Effector CD8-positive, alpha-beta T cell (primary cell): ENCODE measurements at regions not wholly inside any gene's neighbourhood (a gene's known extent, or its start where the extent isn't known, plus 50 kb on each side); places are given as distances from the start of the nearest gene placed in this dataset.

Experiments
- DNase-seq: peaks from one replicate; lab custom pipeline; 2025; lab: John Stamatoyannopoulos, UW

DNA sequence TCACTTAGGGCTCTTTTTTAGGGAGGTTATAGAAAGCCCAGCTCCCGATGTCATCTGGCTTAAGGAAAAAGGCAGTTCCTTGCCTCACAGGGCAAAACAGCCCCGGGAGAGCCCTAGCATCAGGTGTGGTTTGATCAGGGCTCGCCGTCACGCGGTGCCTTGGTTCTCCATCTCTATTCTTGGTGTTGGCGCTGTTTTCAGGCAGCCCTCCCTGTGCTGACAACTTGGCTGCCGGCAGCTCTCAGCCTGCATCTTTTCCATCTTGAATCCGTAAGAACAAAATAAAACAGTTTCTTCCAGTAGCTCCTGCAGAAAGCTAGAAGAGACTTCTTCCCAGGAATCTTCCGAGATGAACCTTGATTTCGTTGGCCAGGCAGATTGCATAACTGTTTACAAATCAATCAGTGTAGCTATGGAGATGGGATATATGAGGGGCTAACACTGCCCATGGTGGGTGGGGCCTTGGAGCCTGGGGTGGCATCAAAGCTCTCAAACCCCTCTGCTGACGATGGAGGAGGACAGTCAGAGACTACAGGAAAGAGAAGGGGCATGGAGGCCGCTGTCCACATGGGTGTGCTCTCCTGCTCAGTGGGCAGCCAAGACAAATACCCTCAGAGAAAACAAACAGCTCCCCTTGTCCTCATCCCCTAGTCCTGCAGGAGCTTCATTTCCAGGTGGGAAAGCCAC lies 370.7 kb upstream of the C1orf174 start:
- DNase-seq = no peak

- DNase-seq = no peak
Measured at GRCh38 chr1:4271338-4271998, 371.4 kb upstream of the C1orf174 start.

- DNase-seq = no peak
Measured at GRCh38 chr1:4272568-4272967, 372.5 kb upstream of the C1orf174 start.

- no peak for DNase-seq
Measured at GRCh38 chr1:4273243-4273642, 373.2 kb upstream of the C1orf174 start.

GRCh38 chr1:4273747-4274146 lies 373.7 kb upstream of the C1orf174 start:
- DNase-seq = no peak

GRCh38 chr1:4275083-4275482 lies 375.0 kb upstream of the C1orf174 start:
- DNase-seq = no peak

DNA sequence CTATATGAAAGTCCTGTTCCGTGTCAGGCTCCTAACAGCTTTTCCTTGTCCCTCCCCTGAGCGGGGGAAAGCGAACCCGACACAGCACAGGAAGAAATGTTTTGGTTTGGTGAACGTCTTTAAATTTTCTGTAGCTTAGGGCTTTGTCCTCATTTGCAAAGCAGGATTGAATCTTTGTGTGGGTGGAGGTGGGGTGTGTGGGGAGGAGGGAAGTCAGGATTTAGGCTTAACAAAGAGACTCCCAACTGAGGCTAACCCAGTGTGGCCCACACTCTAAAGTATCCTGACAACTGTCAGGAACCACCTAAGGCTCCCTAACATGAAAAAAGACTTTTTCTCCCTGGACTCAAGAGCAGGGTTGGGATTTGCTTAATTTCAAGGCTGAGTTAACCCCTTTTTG lies 376.2 kb upstream of the C1orf174 start:
- DNase-seq = no peak

DNA sequence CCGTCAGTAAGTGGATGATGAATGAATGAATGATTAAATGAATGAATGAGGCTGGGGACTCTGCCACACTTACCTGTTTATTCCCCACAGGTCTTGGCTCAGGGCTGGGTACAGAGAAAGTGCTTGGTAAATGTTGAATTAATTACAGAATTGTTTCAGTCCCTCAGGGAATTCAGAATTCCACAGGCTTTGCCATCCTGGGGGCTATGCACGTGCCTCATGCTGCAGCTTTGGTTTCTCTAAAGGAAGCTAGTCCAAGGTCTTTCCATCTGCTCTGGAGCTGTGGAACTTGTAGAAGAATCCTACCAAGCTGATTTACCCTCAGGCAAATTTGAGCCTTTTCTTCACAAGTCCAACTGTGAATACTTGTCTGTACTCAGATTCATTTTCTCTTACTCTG lies 376.8 kb upstream of the AJAP1 start:
- DNase-seq = no peak

DNA sequence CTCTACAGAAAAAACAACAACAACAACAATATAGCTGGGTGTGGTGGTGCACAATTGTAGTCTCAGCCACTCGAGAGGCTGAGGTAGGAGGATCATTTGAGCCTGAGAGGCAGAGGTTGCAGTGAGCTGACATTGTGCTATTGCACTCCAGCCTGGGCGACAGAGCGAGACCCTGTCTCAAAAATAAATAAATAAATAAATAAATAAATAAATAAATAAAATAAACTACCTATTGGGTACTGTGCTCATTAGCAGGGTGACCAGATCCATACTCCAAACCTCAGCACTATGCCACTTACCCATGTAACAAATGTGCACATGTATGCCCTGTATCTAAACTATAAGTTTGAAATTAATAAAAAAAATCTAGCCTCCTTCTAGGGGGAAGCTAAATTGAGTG lies 369.4 kb upstream of the AJAP1 start:
- DNase-seq = no peak

DNA sequence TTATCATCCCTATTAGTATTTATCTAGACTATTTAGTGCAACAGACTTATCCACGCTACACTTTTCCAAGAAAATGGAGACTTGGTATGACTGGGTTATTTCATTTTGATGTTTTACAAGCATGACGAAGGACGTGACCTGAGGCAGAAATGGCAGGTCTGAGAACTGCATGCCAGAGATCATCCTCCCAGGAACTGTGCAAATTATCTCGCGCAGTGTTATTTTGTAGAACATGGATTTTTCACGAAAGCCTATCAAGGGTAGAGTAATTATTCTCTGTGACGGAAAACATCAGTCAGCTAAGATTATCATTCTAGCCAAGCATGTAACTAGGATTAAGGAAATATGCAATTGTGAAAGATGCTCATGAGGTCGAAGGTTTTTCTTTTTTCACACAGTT lies 361.5 kb upstream of the AJAP1 start:
- no peak for DNase-seq

GRCh38 chr1:4298361-4299083 lies 355.9 kb upstream of the AJAP1 start:
- no peak for DNase-seq

DNA sequence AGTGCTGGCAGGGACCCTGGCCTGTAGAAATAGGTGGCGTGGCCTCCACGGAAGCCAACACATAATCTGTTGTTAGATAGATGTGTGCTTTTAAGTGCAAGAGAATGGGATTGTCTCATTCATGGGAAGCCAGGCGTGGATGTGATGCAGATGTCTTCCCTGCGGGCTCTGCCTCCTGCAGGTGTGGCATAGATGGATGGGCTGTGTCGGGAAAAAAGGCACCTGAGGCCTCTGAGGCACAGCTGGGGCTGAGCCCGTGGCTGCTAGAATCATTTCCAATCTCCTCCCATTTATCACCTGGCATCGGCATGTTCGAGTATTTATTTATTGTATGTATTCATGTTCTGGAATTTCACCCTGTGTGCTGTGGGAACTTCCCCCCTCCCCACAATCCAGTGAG lies 353.4 kb upstream of the AJAP1 start:
- DNase-seq = no peak

DNA sequence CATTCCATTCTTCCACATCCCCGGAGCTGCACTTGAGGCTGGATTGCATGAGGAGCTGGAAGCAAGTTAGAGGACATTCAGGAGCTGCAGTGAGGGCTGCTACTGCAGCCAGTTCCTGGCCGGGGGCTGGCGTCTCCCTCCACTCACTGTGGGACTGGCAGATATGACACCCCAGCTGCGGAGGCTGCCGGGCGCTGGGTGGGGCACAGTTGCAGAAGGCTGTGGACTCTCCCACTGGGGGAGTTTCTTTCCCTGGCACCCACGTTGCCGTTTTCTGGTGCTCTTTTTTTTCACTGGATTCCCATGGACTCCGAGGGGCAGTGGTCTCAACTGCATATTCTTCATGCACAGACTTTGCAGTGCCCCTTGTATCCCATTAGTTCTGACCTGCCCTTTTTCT lies 351.1 kb upstream of the AJAP1 start:
- no peak for DNase-seq

- no peak for DNase-seq
Measured at GRCh38 chr1:4305526-4306301, 348.7 kb upstream of the AJAP1 start.

GRCh38 chr1:4306559-4307467 lies 347.6 kb upstream of the AJAP1 start:
- no peak for DNase-seq

DNA sequence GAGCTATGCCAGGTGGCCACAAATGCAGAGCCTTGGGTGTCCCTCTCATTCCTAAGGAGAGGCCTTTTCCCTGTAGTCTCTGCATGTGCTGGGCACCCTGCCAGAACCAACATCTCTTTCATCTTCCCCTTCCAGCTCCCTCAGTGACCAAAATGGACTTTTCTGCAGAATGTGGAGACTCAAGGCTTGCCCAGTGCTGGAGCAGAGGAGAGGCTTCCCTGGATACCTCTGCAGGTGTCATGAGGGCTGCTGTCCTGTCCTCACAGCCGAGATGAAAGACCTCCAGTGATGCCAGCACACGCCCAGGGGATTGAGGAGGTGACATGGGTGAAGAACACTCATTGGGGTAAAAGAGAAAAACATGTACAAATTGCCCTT lies 347.0 kb upstream of the AJAP1 start:
- DNase-seq = no peak

GRCh38 chr1:4307911-4308545 lies 346.4 kb upstream of the AJAP1 start:
- DNase-seq = no peak

DNA sequence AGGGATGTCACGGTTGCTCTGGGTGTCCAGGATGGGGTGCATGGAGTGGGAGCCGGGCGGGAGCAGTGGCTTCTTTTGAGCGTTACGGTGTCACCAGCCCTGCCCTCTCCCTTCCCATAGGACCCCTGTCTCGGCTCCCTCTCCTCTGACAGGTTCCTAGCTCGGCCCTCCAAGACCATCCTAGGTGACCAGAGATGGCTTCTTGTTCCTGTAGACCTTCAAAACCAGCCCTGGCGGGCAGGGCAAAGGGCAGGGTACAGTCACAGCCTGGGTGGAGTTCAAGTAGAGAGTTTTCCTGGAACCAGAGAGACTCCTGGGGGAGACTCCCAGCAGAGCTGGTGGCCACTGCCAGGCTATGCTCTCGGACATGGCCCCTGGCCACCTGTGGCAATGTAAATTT lies 345.6 kb upstream of the AJAP1 start:
- no peak for DNase-seq

DNA sequence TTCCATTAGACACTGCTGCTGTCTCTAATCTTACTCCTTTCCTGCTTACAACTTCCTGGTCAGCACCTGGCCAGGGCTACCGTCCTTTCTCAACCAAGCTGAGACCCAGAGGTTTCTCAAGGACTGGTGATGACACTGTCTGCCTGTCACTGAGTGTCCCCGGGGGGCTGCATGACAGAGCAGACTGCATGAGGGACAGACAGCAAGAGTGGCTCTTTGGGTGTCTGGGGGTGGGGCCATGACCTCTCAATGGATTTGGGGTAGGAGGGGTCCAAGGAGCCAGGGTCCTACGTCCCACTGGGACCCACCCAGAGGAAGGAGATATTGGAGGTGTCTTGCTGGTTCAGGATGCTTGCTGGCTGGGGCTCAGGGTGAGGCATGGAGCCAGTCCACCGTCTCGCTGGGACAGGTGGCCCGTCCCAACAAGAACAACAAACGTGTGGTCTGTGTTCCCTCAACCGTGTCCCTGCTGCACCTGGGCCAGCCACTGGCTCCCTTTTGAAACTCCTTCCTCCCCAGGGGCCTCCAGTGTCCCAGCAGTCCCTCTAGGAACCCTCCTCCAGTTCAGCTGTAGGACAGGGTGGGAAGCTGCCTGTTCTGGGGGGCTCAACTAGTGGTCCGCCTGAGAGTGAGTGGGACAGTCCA lies 344.6 kb upstream of the AJAP1 start:
- DNase-seq = no peak

- no peak for DNase-seq
Measured at GRCh38 chr1:4310396-4310923, 343.9 kb upstream of the AJAP1 start.
